Stimulated activated CD4-positive, alpha-beta T cell treated with anti-CD3 and anti-CD28 coated beads, Interleukin-12 subunit alpha, Interleukin-12 subunit beta, amount 100 ng/mL, for 24 hours (primary cell): ENCODE measurements at regions not wholly inside any gene's neighbourhood (a gene's known extent, or its start where the extent isn't known, plus 50 kb on each side); places are given as distances from the start of the nearest gene placed in this dataset.
"Not testable (repeated sequence)": the region's sequence is repeated elsewhere in the genome, so short reads cannot be mapped to it uniquely, and the experiment has no call there.

Source experiments
- DNase-seq, 2 experiments: peaks; one replicate each; pipeline ENCODE4 v3.0.0-alpha.2; 2020; ENCODE audit warnings: low read depth in 2 of 2

DNA sequence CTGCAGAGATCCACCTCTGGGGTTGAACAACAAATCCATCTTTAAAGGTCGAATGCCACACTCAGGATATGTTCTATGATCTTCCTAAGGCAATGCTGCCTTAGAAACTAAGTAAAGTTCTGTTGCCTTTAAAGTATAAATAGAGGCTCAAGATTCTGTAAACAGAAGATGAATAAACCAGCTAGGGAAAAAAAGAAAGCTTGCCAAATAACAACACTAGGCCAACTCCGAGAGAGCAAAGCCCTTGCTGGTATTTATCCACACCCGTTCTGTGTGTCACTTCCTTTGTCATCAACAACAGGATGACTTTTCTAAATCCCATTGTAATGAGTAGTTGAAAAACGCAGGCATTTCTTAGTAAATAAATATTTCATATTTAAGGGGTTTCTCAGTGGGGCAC, 330.0 kb upstream of the GLI3 start:
- DNase-seq: no peak

DNA sequence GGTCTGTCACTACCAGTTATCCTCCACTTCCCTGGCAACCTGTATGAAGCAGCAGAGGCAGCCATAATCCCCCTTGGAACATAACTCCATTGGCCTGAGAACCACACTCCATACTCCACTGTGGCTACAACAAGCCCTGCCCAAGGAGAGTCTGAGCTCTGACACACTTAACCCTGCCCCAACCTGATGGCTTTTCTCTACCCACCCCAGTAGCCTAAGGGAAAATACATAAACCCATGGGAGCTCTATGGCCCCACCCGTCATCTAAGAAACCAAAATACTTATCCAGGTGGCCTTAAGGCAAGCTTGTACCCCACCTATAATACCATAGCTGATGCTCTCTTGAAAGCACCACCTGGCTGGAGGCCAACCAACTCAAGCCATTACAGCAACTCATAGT, 324.8 kb upstream of the GLI3 start:
- no peak for DNase-seq

GRCh38 chr7:42560866-42561265, 323.9 kb upstream of the GLI3 start:
- no peak for DNase-seq

GRCh38 chr7:42554932-42555331, 317.9 kb upstream of the GLI3 start:
- DNase-seq: not testable (repeated sequence)

DNA sequence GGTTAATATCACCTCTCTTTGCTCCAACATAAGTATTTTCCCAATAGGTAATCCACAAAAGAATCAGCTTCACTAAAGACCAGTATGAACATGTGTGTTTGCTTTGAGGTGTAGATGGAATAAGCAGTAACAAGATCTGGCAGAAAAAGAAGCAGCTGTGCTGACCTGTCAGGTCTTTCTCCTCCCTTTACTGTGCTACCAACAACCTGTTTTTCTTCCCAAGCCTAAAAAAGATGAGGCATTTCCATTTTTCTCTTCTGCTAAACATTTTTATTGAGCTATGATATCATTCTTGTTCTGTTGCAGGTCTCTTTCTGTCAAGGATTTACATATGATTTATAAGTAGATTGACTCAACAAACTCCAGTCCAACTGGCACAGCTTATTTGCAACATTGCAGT, 315.2 kb upstream of the GLI3 start:
- no peak for DNase-seq

GRCh38 chr7:42550706-42551470, 313.9 kb upstream of the GLI3 start:
- no peak for DNase-seq

DNA sequence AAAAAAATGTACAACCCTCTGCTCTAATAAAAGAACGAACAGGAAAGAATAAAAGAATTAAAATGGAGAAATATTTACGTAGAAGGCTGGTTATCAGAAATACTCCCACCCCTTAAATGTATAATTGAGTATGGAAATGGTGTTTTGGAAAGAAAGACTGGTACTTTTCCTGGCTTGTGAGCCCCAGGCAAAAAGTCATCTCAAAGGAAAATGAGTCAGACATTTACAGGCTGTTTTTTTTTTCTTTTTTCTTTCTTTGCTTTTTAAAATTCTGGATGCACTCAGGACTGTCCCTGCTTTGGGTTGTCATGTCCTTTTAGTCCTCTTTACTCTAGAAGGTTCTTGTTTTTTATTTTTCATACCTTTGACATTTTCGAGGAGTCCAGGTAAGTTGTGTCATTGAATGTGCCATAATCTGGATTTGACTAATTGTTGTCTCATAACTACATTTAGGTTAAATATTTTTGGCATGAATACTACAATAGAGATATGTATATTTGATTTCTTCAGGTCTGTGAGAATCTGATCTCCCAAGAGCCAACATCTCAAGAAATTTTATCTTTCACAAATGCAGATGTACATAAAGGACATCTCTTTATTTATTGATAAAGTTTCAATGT, 313.0 kb upstream of the GLI3 start:
- no peak for DNase-seq

GRCh38 chr7:42548816-42549611, 312.0 kb upstream of the GLI3 start:
- DNase-seq: no peak

- no peak for DNase-seq
Measured at GRCh38 chr7:42545049-42545724, 308.2 kb upstream of the GLI3 start.

- no peak for DNase-seq
Measured at GRCh38 chr7:42543953-42544352, 306.9 kb upstream of the GLI3 start.

- DNase-seq: not testable (repeated sequence)
Measured at GRCh38 chr7:42542446-42542845, 305.4 kb upstream of the GLI3 start.

- DNase-seq: no peak
Measured at GRCh38 chr7:42534441-42534840, 297.4 kb upstream of the GLI3 start.

DNA sequence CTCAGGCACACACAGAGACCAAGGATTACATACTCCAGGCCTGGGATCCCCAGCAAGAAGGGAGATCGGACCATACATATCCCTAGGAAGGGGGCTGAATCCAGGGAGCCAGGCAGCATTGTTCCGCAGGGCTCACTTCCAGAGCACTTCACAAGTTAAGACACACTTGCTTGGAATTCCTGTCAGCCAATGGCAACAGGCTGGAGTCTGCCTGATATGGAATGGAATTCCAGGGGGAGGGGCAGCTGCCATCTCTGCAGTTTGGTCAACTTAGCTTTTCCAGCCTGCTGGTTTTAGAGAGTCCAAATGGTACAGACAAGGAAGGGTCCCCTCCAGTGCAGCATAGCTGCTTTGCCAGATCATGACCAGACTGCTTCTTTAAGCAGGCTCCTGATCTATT, 290.0 kb upstream of the GLI3 start:
- no peak for DNase-seq

DNA sequence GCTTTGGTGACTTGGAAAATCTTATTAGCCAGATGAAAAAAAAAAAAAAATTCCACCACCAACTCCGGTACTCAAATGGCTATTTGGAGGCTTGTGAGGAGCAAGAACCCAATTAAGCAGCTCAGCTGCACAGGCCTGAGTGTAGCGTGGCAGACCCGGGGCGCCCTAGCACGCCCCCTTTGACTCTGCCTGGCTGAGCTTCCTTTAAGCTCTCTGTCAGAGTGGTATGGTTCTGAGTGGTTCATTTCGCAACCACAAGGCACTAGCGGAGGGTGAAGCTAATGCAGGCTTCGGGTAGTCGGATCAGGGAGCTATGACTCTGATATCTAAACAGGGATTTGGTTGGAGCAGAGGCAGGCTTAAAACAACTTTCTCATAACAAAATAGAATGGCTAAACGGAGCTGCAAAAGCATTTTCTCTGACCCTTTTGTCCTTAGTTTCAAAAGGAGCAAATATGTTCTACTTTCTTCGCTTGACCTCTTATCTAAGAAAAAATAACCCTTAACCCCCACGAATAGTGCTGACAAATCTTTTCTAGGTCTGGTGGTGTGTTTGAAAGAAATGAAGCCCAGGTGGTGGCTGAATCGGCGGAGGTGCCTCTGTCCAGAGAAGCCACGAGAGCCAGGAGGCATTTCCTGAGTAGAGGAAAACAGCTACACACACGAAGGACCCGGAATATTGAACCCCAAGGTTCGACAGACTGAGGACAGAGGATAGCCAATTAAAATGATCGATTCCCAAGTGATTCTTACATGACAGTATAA, 285.4 kb upstream of the GLI3 start:
- DNase-seq: no peak

- no peak for DNase-seq
Measured at GRCh38 chr7:42511027-42511426, 274.0 kb upstream of the GLI3 start.

GRCh38 chr7:42506097-42506496, 269.1 kb upstream of the GLI3 start:
- DNase-seq: no peak

GRCh38 chr7:42502022-42502421, 265.0 kb upstream of the GLI3 start:
- no peak for DNase-seq

GRCh38 chr7:42495256-42495655, 258.2 kb upstream of the GLI3 start:
- DNase-seq: no peak

DNA sequence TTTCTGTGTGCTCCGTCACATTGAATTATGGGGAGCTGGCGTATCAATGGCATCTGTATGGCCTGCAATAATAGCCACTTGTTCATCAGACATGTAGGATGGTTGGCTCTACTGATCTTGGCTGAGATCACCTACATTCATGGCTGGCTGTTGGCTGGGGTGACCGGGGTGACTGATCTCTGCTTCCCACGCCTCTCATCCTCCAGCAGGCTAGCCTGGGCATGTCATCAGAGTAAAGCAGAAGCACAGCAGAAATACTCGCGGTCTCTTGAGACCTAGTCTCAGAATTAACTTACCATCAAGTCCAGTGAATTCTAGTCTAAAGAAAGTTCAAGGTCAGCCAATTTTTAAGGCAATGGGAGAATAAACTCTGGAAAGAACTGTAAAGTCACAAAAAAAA, 257.7 kb upstream of the GLI3 start:
- DNase-seq: no peak

DNA sequence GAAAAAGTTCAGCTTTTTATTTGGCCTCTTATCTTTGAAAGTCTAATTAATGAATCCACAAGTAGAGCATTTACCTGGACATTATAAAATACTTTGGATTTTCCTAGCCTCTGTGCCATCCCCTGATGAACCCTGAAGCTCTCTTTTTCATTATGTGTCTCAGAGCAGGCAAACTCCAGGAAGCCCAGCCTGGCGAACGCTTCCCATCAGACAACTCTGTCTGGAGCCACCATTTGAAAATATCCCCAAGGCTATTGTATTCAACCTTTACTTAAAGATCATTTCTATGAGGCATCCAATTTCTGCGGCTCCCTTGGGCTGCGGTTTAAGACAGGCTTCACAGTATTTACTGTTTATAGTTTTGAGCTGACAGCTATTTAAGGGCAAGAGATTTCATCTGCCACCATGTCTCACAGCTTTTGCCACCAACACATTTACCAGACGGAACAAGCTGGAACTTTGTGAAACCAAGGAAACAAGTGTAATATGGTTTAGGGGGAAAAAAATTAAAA, 257.2 kb upstream of the GLI3 start:
- DNase-seq: no peak
